ENCODE measurements at regions not wholly inside any gene's neighbourhood (a gene's known extent, or its start where the extent isn't known, plus 50 kb on each side); places are given as distances from the start of the nearest gene placed in this dataset.

DNA sequence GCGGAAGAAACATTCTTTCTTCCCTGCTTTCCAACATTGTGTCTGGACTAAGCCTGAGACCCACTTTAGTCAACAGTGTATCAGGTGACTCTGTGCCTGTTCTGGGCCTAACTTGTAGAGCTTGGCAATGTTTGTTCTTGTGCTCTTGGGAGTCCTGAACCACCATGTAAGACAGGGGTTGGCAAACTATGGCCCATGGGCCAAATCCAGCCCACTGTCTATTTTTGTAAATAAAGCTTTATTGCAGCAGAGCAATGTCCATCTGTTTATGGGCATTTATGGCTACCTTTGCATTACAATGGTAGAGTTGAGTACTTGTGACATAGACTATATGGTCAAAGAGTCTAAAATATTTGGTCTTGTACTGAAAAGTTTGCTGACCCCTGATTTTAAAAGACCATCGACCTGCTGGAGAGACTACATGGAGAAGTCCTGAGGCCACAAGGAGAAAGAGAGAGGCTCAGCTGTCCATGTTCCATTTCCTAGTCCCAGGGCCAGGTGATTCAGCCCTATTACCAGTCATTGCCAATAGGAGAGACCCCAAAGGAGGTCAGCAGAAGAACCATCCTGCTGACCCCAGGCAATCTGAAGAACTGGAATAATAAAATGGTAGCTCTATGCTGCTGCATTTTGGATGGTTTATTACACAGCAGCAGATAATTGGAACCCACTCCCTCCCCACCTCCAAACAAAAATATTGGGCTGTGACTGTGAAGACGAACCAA, 211.3 kb downstream of the AUH start (continued):
- no peak for TF ChIP-seq SAP30 (IDR thresholded peaks at IDR 0.05; ENCODE audit: insufficient read depth, insufficient replicate concordance, low read length)
- no peak for TF ChIP-seq TAF1 (IDR thresholded peaks at IDR 0.05; ENCODE audit: low read depth, low read length)
- no peak for TF ChIP-seq RFX5 (IDR thresholded peaks at IDR 0.05; ENCODE audit: borderline replicate concordance, low read depth, low read length)
